LNCaP clone FGC (cell line): ENCODE measurements at regions not wholly inside any gene's neighbourhood (a gene's known extent, or its start where the extent isn't known, plus 50 kb on each side); places are given as distances from the start of the nearest gene placed in this dataset.
"Not testable (repeated sequence)": the region's sequence is repeated elsewhere in the genome, so short reads cannot be mapped to it uniquely, and the experiment has no call there.

Experiments used
- DNase-seq: peaks from one replicate; pipeline ENCODE4 v3.0.0-alpha.2; 2011; ENCODE audit warnings: low read depth
- H3K4me3 ChIP-seq: 2 replicates; pipeline ENCODE4 v1.5.1; 2011; ENCODE audit warnings: mild to moderate bottlenecking, low read depth, low read length, control low read depth
- CTCF ChIP-seq: IDR thresholded peaks from 2 replicates; pipeline ENCODE4 v1.5.1; 2012; ENCODE audit warnings: mild to moderate bottlenecking; ENCODE audit not compliant: control insufficient read depth, insufficient read depth; ENCODE audit errors: extremely low read depth

DNA sequence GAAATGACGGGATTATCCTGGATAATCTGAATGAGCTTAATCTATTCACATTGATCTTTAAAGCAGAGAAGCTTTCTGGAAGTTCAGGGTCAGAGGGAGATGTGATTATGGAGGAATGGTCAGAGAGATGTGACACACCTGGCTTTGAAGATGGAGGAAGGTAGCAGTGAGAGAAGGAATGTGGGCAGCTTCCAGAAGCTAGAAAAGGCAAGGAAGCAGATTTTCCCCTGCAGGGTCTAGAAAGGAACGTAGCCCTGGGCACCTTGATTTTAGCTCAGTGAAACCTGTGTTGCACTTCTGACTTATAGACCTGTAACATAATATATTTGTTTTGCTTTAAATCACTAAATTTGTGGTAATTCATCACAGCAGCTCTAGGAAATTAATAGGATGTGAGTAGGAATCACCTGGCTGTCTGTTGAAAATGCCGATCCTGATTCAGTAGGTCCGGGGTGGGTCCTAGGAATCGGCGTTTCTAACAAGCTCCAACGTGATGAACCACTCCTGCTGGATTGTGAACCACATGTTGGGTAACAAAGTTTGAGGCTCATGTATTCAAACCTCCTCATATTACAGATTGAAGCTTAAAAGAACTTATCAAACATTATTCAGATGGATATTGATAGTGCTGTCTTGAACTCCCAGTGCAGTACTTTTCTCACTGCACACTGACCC, 157.0 kb downstream of the GJA1 start:
- DNase-seq = no peak
- no peak for TF ChIP-seq CTCF
- H3K4me3 ChIP-seq = no peak overlapping the region

GRCh38 chr6:121593011-121593641, 157.7 kb downstream of the GJA1 start:
- no peak for TF ChIP-seq CTCF
- no peak for DNase-seq
- no peak overlapping the region for H3K4me3 ChIP-seq

GRCh38 chr6:121594053-121594452, 158.6 kb downstream of the GJA1 start:
- no peak for DNase-seq
- H3K4me3 ChIP-seq = no peak overlapping the region
- no peak for TF ChIP-seq CTCF

- DNase-seq = no peak
- no peak for TF ChIP-seq CTCF
- no peak overlapping the region for H3K4me3 ChIP-seq
These were observed 160.2 kb downstream of the GJA1 start for GRCh38 chr6:121595646-121596045.

GRCh38 chr6:121596441-121596840, 161.0 kb downstream of the GJA1 start:
- no peak for TF ChIP-seq CTCF
- DNase-seq = no peak
- H3K4me3 ChIP-seq = no peak overlapping the region

- no peak for DNase-seq
- no peak for TF ChIP-seq CTCF
- no peak overlapping the region for H3K4me3 ChIP-seq
These were observed 162.2 kb downstream of the GJA1 start for GRCh38 chr6:121597654-121598053.

GRCh38 chr6:121599331-121599730, 163.9 kb downstream of the GJA1 start:
- not testable (repeated sequence) for DNase-seq, H3K4me3 ChIP-seq
